WTC11 (cell line): ENCODE measurements at regions not wholly inside any gene's neighbourhood (a gene's known extent, or its start where the extent isn't known, plus 50 kb on each side); places are given as distances from the start of the nearest gene placed in this dataset.

Experiments
- ATAC-seq: fragments of 200-7000 bp; cut with Tn5 transposase; 2 replicates; pipeline ENCODE4 v1.10.0; 2021; ENCODE audit warnings: mild to moderate bottlenecking, moderate library complexity
- CTCF ChIA-PET: fragments of 300-600 bp; sonication (Branson Sonifier 250); formaldehyde crosslinking; loops from one replicate; lab custom pipeline; 2021; ENCODE audit warnings: antibody characterized with exemption; lab: Charles Lee
- POLR2A ChIA-PET: fragments of 350-600 bp; sonication (Branson Sonifier 250); formaldehyde crosslinking; loops from one replicate; lab custom pipeline; 2021; ENCODE audit warnings: antibody characterized with exemption; lab: Charles Lee
- DNase-seq: peaks from one replicate; pipeline ENCODE4 v3.0.0; 2021; ENCODE audit warnings: low spot score
- H3K27ac Mint-ChIP-seq: 2 replicates; pipeline ENCODE4 v1.8.0; 2021; ENCODE audit warnings: mixed read lengths
- H3K27me3 Mint-ChIP-seq: 2 replicates; pipeline ENCODE4 v1.8.0; 2021; ENCODE audit warnings: low read depth, mild to moderate bottlenecking, moderate library complexity, mixed read lengths
- H3K36me3 Mint-ChIP-seq: 2 replicates; pipeline ENCODE4 v1.8.0; 2021; ENCODE audit warnings: mixed read lengths
- H3K4me1 Mint-ChIP-seq: 2 replicates; pipeline ENCODE4 v1.8.0; 2022; ENCODE audit warnings: mixed read lengths
- H3K4me3 Mint-ChIP-seq: 2 replicates; pipeline ENCODE4 v1.8.0; 2021; ENCODE audit warnings: mild to moderate bottlenecking, moderate library complexity, mixed read lengths
- H3K9me3 Mint-ChIP-seq: 2 replicates; pipeline ENCODE4 v1.8.0; 2021; ENCODE audit warnings: mixed read lengths
- AR ChIP-seq: fragments of 250-450 bp; sonication (Bioruptor Pico); IDR thresholded peaks from 2 replicates; pipeline ENCODE4 v1.9.0; 2021; ENCODE audit warnings: mild to moderate bottlenecking
- CBFB ChIP-seq: sonication (generic); formaldehyde crosslinking; IDR thresholded peaks from 2 replicates; pipeline ENCODE4 v1.8.1; 2022; ENCODE audit warnings: mild to moderate bottlenecking, low read depth, missing genetic modification reagents
- ELF4 ChIP-seq: sonication (generic); formaldehyde crosslinking; IDR thresholded peaks from 2 replicates; pipeline ENCODE4 v1.8.1; 2022; ENCODE audit warnings: low read depth, mild to moderate bottlenecking, moderate library complexity, missing genetic modification reagents
- HMGA2 ChIP-seq: fragments of 250-450 bp; sonication (Bioruptor Pico); IDR thresholded peaks from 2 replicates; pipeline ENCODE4 v1.4.0; 2021; ENCODE audit warnings: mild to moderate bottlenecking, moderate library complexity
- IRF2 ChIP-seq: sonication (generic); formaldehyde crosslinking; IDR thresholded peaks from 2 replicates; pipeline ENCODE4 v1.8.0; 2022; ENCODE audit warnings: low read depth, missing genetic modification reagents, borderline replicate concordance
- JAZF1 ChIP-seq: fragments of 250-450 bp; sonication (Bioruptor Pico); IDR thresholded peaks from 2 replicates; pipeline ENCODE4 v1.9.0; 2021; ENCODE audit warnings: moderate library complexity, mild to moderate bottlenecking, inconsistent platforms
- KAT7 ChIP-seq: sonication (generic); formaldehyde crosslinking; IDR thresholded peaks from 2 replicates; pipeline ENCODE4 v1.8.1; 2023; ENCODE audit warnings: missing genetic modification reagents, mild to moderate bottlenecking, borderline replicate concordance
- MXD4 ChIP-seq: fragments of 250-450 bp; sonication (Bioruptor Pico); IDR thresholded peaks from 2 replicates; pipeline ENCODE4 v1.8.0; 2021; ENCODE audit warnings: mild to moderate bottlenecking, moderate library complexity, borderline replicate concordance
- PREB ChIP-seq: sonication (generic); formaldehyde crosslinking; IDR thresholded peaks from 2 replicates; pipeline ENCODE4 v1.8.1; 2022; ENCODE audit warnings: mild to moderate bottlenecking, missing genetic modification reagents, moderate library complexity, borderline replicate concordance
- PRRX2 ChIP-seq: fragments of 250-450 bp; sonication (Bioruptor Pico); IDR thresholded peaks from 2 replicates; pipeline ENCODE4 v1.8.0; 2021; ENCODE audit warnings: mild to moderate bottlenecking
- SMAD3 ChIP-seq: sonication (generic); formaldehyde crosslinking; IDR thresholded peaks from 2 replicates; pipeline ENCODE4 v1.8.0; 2022; ENCODE audit warnings: missing genetic modification reagents, mild to moderate bottlenecking, borderline replicate concordance
- SMAD4 ChIP-seq: sonication (generic); formaldehyde crosslinking; IDR thresholded peaks from 2 replicates; pipeline ENCODE4 v1.8.0; 2022; ENCODE audit warnings: mild to moderate bottlenecking, missing genetic modification reagents
- SOX15 ChIP-seq: fragments of 250-450 bp; sonication (Bioruptor Pico); IDR thresholded peaks from 2 replicates; pipeline ENCODE4 v1.9.0; 2021; ENCODE audit warnings: mild to moderate bottlenecking
- TP53 ChIP-seq: sonication (generic); formaldehyde crosslinking; IDR thresholded peaks from 2 replicates; pipeline ENCODE4 v1.8.1; 2023; ENCODE audit warnings: mild to moderate bottlenecking, missing genetic modification reagents
- ZNF121 ChIP-seq: sonication (generic); formaldehyde crosslinking; IDR thresholded peaks from 2 replicates; pipeline ENCODE4 v1.8.0; 2023; ENCODE audit warnings: missing genetic modification reagents
- ZNF138 ChIP-seq: sonication (generic); formaldehyde crosslinking; conservative IDR thresholded peaks from 2 replicates; pipeline ENCODE4 v1.8.1; 2022; ENCODE audit warnings: mild to moderate bottlenecking, moderate library complexity, missing genetic modification reagents
- ZNF219 ChIP-seq: sonication (generic); formaldehyde crosslinking; IDR thresholded peaks from 2 replicates; pipeline ENCODE4 v1.8.0; 2023; ENCODE audit warnings: missing genetic modification reagents, mild to moderate bottlenecking, borderline replicate concordance
- TF ChIP-seq, protein P1 (sequence below): fragments of 250-450 bp; sonication (Bioruptor Pico); IDR thresholded peaks from 2 replicates; pipeline ENCODE4 v1.8.0; 2021; ENCODE audit warnings: mild to moderate bottlenecking
- TF ChIP-seq, protein P2 (sequence below): fragments of 250-450 bp; sonication (Bioruptor Pico); conservative IDR thresholded peaks from 2 replicates; pipeline ENCODE4 v1.9.0; 2021; ENCODE audit warnings: mild to moderate bottlenecking
- TF ChIP-seq, protein P3 (sequence below): sonication (generic); formaldehyde crosslinking; IDR thresholded peaks from 2 replicates; pipeline ENCODE4 v1.8.0; 2022; ENCODE audit warnings: mild to moderate bottlenecking, missing genetic modification reagents
- TF ChIP-seq, protein P4 (sequence below): sonication (generic); formaldehyde crosslinking; conservative IDR thresholded peaks from 2 replicates; pipeline ENCODE4 v1.8.1; 2022; ENCODE audit warnings: mild to moderate bottlenecking, missing genetic modification reagents
- TF ChIP-seq, protein P5 (sequence below): sonication (generic); formaldehyde crosslinking; conservative IDR thresholded peaks from 2 replicates; pipeline ENCODE4 v1.8.1; 2023; ENCODE audit warnings: mild to moderate bottlenecking, low read depth, missing genetic modification reagents, moderate library complexity

DNA sequence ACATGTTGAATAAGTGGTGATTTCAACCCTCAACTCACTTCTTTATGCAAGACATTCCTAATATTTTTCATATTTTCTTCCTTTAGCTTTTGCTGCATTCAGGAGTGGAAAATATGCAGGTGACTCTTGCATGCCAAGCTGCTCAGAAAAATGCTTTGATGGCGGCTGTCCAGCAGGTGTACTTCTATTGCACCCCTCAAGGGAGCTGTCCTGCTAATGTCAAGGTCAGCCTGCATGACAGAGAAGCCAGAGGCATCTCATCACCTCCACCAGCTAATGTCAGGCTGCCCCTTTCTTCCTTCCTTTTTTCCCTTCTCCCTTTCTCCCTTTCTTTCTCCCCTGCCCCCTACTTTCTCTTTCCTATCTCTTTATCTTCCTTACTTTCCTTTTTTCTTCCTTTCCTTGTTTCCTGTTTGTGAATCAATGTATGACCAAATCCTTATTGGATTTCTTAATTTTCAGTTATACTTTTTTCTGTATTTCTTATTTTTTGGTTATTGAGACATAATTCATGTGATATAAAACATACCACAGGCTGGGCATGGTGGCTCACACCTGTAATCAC, 112.2 kb downstream of the CD164 start (continued):
- TF ChIP-seq, protein P1, sequence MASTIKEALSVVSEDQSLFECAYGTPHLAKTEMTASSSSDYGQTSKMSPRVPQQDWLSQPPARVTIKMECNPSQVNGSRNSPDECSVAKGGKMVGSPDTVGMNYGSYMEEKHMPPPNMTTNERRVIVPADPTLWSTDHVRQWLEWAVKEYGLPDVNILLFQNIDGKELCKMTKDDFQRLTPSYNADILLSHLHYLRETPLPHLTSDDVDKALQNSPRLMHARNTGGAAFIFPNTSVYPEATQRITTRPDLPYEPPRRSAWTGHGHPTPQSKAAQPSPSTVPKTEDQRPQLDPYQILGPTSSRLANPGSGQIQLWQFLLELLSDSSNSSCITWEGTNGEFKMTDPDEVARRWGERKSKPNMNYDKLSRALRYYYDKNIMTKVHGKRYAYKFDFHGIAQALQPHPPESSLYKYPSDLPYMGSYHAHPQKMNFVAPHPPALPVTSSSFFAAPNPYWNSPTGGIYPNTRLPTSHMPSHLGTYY (CRISPR knock-in tag): no peak
- TF ChIP-seq, protein P2, sequence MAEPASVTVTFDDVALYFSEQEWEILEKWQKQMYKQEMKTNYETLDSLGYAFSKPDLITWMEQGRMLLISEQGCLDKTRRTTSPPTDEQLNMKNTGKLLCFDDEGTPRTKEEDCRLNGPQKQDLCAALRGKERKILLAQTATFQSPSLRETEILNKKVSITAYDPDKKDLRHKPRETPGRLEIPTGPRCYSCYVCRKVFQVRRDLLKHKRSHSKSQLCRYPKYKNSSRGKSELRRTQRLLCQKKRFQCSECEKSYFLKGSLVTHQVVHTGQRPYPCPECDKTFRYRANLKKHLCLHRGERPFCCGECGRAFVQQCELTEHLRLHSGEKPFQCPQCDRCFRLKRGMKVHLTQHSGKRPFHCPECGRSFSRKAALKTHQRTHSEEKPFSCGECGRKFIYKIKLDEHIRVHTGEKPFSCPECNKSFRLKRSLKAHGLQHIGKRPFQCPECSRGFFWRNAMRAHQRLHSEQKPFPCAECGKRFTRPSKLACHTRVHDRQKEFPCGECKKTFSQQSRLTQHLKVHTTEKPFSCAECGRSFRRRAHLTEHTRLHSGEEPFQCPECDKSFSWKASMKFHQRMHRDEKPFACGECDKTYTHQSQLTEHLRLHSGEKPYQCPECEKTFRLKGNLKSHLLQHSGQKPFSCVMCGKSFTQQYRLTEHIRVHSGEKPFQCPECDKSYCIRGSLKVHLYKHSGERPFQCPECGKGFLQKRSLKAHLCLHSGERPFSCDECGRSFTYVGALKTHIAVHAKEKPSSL: no peak
- TF ChIP-seq, protein P3, sequence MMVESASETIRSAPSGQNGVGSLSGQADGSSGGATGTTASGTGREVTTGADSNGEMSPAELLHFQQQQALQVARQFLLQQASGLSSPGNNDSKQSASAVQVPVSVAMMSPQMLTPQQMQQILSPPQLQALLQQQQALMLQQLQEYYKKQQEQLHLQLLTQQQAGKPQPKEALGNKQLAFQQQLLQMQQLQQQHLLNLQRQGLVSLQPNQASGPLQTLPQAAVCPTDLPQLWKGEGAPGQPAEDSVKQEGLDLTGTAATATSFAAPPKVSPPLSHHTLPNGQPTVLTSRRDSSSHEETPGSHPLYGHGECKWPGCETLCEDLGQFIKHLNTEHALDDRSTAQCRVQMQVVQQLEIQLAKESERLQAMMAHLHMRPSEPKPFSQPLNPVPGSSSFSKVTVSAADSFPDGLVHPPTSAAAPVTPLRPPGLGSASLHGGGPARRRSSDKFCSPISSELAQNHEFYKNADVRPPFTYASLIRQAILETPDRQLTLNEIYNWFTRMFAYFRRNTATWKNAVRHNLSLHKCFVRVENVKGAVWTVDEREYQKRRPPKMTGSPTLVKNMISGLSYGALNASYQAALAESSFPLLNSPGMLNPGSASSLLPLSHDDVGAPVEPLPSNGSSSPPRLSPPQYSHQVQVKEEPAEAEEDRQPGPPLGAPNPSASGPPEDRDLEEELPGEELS (CRISPR knock-in tag): no peak
- TF ChIP-seq ZNF219 (CRISPR knock-in tag) (no peak), SMAD4 (CRISPR knock-in tag) (no peak), ZNF121 (CRISPR knock-in tag) (no peak), ELF4 (CRISPR knock-in tag) (no peak), PRRX2 (no peak), SOX15 (CRISPR knock-in tag) (no peak), AR (CRISPR knock-in tag) (no peak), KAT7 (CRISPR knock-in tag) (no peak), IRF2 (CRISPR knock-in tag) (no peak)
- TF ChIP-seq, protein P4, sequence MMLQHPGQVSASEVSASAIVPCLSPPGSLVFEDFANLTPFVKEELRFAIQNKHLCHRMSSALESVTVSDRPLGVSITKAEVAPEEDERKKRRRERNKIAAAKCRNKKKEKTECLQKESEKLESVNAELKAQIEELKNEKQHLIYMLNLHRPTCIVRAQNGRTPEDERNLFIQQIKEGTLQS (CRISPR knock-in tag): no peak

DNA sequence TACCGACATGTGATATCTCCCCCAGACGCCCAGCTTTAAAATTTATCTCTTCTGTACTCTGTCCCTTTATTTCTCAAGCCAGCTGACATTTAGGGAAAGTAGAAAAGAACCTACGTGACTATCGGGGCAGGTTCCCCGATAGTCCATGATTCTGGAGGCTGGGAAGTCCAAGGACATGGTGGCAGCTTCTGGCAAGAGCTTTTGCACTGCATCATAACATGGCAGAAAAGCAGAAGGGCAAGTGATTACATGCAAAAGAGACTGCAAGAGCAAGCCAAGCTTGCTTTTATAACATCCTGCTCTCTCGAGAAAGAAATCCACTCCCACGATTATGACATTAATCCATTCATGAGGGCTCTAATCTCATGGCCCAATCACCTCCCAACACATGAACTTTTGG, 113.2 kb downstream of the CD164 start:
- Mint-ChIP-seq H3K4me3 (no peak overlapping the region), H3K36me3 (peaks cover 65% of the 10 kb centered on the region), H3K27ac (no peak overlapping the region), H3K27me3 (no peaks in the 10 kb centered on the region; the same call in 1 of the 2 replicates), H3K9me3 (peaks cover 41% of the 10 kb centered on the region), H3K4me1 (peaks cover 7% of the 10 kb centered on the region)
- ChIA-PET CTCF (interaction anchor here (0.5 kb wide), 1 partner anchor 10 kb away, joined by 4 read pairs; no protein-coding TSS in a partner anchor), POLR2A (no interaction called here)
- DNase-seq: no peak
- ATAC-seq: no peak
- TF ChIP-seq HMGA2 (CRISPR knock-in tag): no peak
- TF ChIP-seq ZNF138 (CRISPR knock-in tag): no peak
- no peak for TF ChIP-seq CBFB (CRISPR knock-in tag)
- no peak for TF ChIP-seq MXD4 (CRISPR knock-in tag)
- TF ChIP-seq PREB (CRISPR knock-in tag): no peak
- TF ChIP-seq TP53 (CRISPR knock-in tag): no peak
- TF ChIP-seq JAZF1 (CRISPR knock-in tag): no peak
- TF ChIP-seq, protein P5, sequence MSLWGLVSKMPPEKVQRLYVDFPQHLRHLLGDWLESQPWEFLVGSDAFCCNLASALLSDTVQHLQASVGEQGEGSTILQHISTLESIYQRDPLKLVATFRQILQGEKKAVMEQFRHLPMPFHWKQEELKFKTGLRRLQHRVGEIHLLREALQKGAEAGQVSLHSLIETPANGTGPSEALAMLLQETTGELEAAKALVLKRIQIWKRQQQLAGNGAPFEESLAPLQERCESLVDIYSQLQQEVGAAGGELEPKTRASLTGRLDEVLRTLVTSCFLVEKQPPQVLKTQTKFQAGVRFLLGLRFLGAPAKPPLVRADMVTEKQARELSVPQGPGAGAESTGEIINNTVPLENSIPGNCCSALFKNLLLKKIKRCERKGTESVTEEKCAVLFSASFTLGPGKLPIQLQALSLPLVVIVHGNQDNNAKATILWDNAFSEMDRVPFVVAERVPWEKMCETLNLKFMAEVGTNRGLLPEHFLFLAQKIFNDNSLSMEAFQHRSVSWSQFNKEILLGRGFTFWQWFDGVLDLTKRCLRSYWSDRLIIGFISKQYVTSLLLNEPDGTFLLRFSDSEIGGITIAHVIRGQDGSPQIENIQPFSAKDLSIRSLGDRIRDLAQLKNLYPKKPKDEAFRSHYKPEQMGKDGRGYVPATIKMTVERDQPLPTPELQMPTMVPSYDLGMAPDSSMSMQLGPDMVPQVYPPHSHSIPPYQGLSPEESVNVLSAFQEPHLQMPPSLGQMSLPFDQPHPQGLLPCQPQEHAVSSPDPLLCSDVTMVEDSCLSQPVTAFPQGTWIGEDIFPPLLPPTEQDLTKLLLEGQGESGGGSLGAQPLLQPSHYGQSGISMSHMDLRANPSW: no peak
- no peak for TF ChIP-seq SMAD3 (CRISPR knock-in tag)
